Upper lobe of right lung (tissue), 1 donor: ENCODE measurements at regions not wholly inside any gene's neighbourhood (a gene's known extent, or its start where the extent isn't known, plus 50 kb on each side); places are given as distances from the start of the nearest gene placed in this dataset.
"Not testable (repeated sequence)": the region's sequence is repeated elsewhere in the genome, so short reads cannot be mapped to it uniquely, and the experiment has no call there.

Source experiments
- ATAC-seq: fragments of 200-7000 bp; cut with Tn5 transposase; one replicate; pipeline ENCODE4 v1.9.1; 2020; ENCODE audit warnings: mild to moderate bottlenecking, moderate library complexity
- DNase-seq: peaks from one replicate; pipeline ENCODE4 v3.0.0-alpha.2; 2020
- H3K27ac ChIP-seq: fragments of 200-600 bp; one replicate; pipeline ENCODE4 v1.8.0; 2022
- H3K27me3 ChIP-seq: fragments of 200-600 bp; one replicate; pipeline ENCODE4 v1.8.0; 2022; ENCODE audit warnings: mild to moderate bottlenecking
- H3K36me3 ChIP-seq: fragments of 200-600 bp; one replicate; pipeline ENCODE4 v1.8.0; 2022
- H3K4me1 ChIP-seq: fragments of 200-600 bp; one replicate; pipeline ENCODE4 v1.8.0; 2022
- H3K4me3 ChIP-seq: fragments of 200-600 bp; one replicate; pipeline ENCODE4 v1.8.0; 2022; ENCODE audit warnings: mild to moderate bottlenecking
- H3K9me3 ChIP-seq: fragments of 200-600 bp; one replicate; pipeline ENCODE4 v1.8.0; 2022
- intact Hi-C: fragments of 100-400 bp; cut with DNase I; formaldehyde crosslinking; loops from one replicate; pipeline ENCODE4 v1.11.0; 2022
- TF ChIP-seq, protein P1 (sequence below): fragments of 200-600 bp; IDR thresholded peaks from one replicate; pipeline ENCODE4 v1.8.0; 2022; ENCODE audit warnings: antibody characterized with exemption
- donor health status: DM: no; HTN: yes; CAD: no; lungs with severe emphysema.

DNA sequence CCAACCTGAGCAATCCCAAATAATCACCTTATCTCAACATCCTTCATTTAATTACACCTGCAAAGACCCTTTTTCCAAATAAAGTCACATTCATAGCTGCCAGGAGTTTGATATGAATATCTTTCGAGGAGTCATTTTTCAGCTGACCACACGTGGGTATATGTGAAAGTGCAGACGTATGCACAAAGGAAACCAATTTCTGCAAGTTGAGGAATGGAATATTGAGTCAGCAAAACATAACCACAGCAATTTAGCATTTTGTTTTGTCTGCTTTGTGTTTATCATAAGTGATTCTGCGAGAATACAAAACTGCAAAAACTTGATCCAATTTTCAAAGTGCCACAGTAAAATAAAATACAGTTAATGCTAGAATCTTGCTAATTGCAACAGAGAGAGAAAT is 295.9 kb downstream of the SUCLA2 start:
- DNase-seq (no peak), ATAC-seq (no peak)
- TF ChIP-seq, protein P1, sequence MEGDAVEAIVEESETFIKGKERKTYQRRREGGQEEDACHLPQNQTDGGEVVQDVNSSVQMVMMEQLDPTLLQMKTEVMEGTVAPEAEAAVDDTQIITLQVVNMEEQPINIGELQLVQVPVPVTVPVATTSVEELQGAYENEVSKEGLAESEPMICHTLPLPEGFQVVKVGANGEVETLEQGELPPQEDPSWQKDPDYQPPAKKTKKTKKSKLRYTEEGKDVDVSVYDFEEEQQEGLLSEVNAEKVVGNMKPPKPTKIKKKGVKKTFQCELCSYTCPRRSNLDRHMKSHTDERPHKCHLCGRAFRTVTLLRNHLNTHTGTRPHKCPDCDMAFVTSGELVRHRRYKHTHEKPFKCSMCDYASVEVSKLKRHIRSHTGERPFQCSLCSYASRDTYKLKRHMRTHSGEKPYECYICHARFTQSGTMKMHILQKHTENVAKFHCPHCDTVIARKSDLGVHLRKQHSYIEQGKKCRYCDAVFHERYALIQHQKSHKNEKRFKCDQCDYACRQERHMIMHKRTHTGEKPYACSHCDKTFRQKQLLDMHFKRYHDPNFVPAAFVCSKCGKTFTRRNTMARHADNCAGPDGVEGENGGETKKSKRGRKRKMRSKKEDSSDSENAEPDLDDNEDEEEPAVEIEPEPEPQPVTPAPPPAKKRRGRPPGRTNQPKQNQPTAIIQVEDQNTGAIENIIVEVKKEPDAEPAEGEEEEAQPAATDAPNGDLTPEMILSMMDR = no peak
- Histone ChIP-seq H3K27ac (no peak overlapping the region), H3K4me1 (no peaks in the 10 kb centered on the region), H3K27me3 (no peaks in the 10 kb centered on the region), H3K9me3 (no peaks in the 10 kb centered on the region), H3K36me3 (no peaks in the 10 kb centered on the region), H3K4me3 (no peak overlapping the region)
- intact Hi-C loops = no loop called here

DNA sequence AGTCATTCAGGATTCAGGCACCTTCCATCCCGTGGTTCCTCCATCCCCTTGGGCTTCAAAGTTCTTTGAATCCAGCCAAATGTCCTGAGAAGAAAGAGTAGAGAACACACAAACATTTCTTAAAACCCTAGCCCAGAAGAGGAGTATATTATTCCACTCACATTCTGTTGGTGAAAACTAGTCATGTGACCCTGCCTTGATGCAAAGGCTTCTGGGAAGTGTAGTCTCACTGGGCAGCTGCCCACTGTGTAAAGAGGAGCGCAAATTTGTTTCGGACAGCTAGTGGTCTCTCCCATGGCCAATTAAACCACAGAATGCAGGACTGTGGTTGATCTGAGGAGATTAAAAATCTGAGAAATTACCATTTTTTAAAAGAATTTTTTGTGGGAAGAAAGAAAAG is 304.4 kb downstream of the SUCLA2 start:
- H3K27ac ChIP-seq = no peak overlapping the region
- intact Hi-C loops = no loop called here
- no peaks in the 10 kb centered on the region for H3K4me1 ChIP-seq
- H3K4me3 ChIP-seq = no peak overlapping the region
- no peaks in the 10 kb centered on the region for H3K27me3 ChIP-seq
- H3K36me3 ChIP-seq = no peaks in the 10 kb centered on the region
- DNase-seq = no peak
- TF ChIP-seq, protein P1 = no peak
- no peak for ATAC-seq
- H3K9me3 ChIP-seq = no peaks in the 10 kb centered on the region

DNA sequence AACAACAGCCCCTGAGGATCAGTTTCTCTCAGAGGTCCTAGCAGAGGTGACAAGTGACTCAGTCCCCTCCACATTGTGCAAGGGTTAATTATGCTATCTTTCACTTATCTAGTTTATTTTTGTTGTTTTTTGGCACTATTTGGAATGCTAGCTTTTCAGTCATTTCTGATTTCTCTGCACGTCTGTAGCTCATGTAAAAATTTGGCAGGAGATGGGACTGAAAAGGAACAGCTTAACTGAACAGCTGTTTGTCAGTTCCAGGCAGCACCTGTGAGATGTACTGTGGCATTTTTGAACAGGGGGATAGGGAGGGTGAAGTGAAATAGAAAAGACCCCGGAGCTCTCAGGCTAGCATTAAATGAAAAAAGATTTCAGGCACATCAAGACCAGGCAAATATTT is 313.5 kb downstream of the SUCLA2 start:
- Histone ChIP-seq H3K27me3 (no peaks in the 10 kb centered on the region), H3K9me3 (no peaks in the 10 kb centered on the region), H3K4me3 (no peak overlapping the region), H3K36me3 (no peaks in the 10 kb centered on the region), H3K4me1 (no peaks in the 10 kb centered on the region), H3K27ac (no peak overlapping the region)
- intact Hi-C loops = no loop called here
- DNase-seq (no peak), ATAC-seq (no peak)
- TF ChIP-seq, protein P1 = no peak

DNA sequence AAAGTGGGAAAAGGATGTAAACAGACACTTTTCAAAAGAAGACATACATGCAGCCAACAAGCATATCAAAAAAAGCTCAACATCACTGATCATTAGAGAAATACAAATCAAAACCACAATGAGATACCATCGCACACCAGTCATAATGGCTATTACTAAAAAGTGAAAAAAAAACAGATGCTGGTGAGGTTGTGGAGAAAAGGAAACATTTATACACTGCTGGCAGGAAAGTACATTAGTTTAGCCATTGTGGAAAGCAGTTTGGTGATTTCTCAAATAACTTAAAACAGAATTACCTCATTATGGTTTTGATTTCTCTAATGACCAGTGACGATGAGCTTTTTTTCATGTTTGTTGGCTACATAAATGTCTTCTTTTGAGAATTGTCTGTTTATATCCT is 315.9 kb downstream of the SUCLA2 start:
- ATAC-seq, H3K36me3 ChIP-seq, H3K9me3 ChIP-seq, H3K27ac ChIP-seq, H3K27me3 ChIP-seq, H3K4me1 ChIP-seq, H3K4me3 ChIP-seq, DNase-seq, intact Hi-C loops: not testable (repeated sequence)

DNA sequence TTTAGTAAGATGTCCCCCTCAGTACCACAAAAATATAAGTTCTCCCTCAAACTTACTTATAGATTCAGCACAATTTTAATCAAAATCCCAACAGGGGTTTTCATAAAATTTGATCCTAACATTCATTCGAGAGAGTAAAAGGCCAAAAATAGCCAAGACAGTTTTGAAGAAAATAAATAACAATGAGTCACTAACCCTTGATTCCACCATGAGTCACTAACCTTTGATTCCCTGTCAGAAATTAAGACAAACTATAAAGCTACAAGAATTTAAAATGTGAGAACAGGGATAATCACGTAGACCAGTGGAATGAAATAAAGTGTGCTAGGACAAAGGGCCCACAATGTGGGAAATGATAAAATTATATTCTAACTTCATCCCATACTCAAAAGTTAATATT is 320.3 kb downstream of the SUCLA2 start:
- DNase-seq = no peak
- H3K4me1 ChIP-seq = no peaks in the 10 kb centered on the region
- TF ChIP-seq, protein P1 = no peak
- H3K27me3 ChIP-seq = no peaks in the 10 kb centered on the region
- H3K4me3 ChIP-seq = no peak overlapping the region
- H3K36me3 ChIP-seq = no peaks in the 10 kb centered on the region
- no peak for ATAC-seq
- intact Hi-C loops = no loop called here
- H3K27ac ChIP-seq = no peak overlapping the region
- no peaks in the 10 kb centered on the region for H3K9me3 ChIP-seq

DNA sequence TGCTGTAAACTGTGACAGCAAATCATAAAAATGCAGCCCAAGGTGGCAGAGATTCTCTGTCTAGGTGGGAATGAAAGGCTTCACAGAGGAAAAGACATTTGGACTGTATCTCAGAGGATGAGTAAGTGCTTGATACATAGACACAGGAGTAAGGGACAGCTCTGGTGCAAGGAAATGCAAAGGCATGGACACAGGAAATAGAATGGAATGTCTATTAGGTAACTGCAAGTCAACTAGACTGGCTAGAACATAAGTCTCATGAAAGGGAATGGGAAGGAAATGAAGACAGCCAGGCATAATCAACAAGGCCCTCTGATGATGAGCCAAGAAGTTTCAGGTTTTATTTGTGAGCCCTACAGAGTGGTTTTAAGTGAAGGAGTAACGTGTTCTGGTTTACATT is 321.7 kb downstream of the SUCLA2 start:
- H3K27me3 ChIP-seq = no peaks in the 10 kb centered on the region
- H3K4me1 ChIP-seq = no peaks in the 10 kb centered on the region
- H3K4me3 ChIP-seq = no peak overlapping the region
- DNase-seq = no peak
- no peak overlapping the region for H3K27ac ChIP-seq
- H3K9me3 ChIP-seq = no peaks in the 10 kb centered on the region
- intact Hi-C loops = no loop called here
- no peak for ATAC-seq
- TF ChIP-seq, protein P1 = no peak
- H3K36me3 ChIP-seq = no peaks in the 10 kb centered on the region
